DMS 273 treated with DMSO at 0.1 percent for 48 hours (cell line): ENCODE measurements at regions not wholly inside any gene's neighbourhood (a gene's known extent, or its start where the extent isn't known, plus 50 kb on each side); places are given as distances from the start of the nearest gene placed in this dataset.

Source experiments
- DNase-seq: peaks from one replicate; lab custom pipeline; 2025; lab: John Stamatoyannopoulos, UW

GRCh38 chr13:31686670-31687425 lies 52.5 kb upstream of the RXFP2 start:
- DNase-seq = no peak
